ENCODE measurements at regions not wholly inside any gene's neighbourhood (a gene's known extent, or its start where the extent isn't known, plus 50 kb on each side); places are given as distances from the start of the nearest gene placed in this dataset.

- TF ChIP-seq POLR2A (IDR thresholded peaks at IDR 0.05) (no peak), CTCF (IDR thresholded peaks at IDR 0.05) (no peak)
Measured at GRCh38 chr1:5151511-5151910, 497.1 kb downstream of the AJAP1 start.

All from heart left ventricle (tissue), 13 donors.